Aorta (tissue), 5 donors: ENCODE measurements at regions not wholly inside any gene's neighbourhood (a gene's known extent, or its start where the extent isn't known, plus 50 kb on each side); places are given as distances from the start of the nearest gene placed in this dataset.

Source experiments
- ATAC-seq: fragments of 200-7000 bp; cut with Tn5 transposase; one replicate; pipeline ENCODE4 v1.9.1; 2022; ENCODE audit warnings: moderate library complexity; ENCODE audit not compliant: low FRiP score
- DNase-seq, 2 donors: peaks; one replicate each; pipeline ENCODE4 v3.0.0-alpha.2; 2020
- H3K27ac ChIP-seq, 2 donors: one replicate each; pipeline ENCODE4 v1.5.1; 2013; ENCODE audit warnings: low read length in 2 of 2, mild to moderate bottlenecking in 2 of 2, moderate library complexity in 2 of 2, control low read depth in 1 of 2, inconsistent platforms in 1 of 2, low read depth in 1 of 2
- H3K27me3 ChIP-seq, 2 donors: one replicate each; pipeline ENCODE4 v1.6.1; 2013; ENCODE audit warnings: control low read depth in 1 of 2, low read length in 1 of 2, mild to moderate bottlenecking in 1 of 2, moderate library complexity in 1 of 2; ENCODE audit not compliant: insufficient read depth in 2 of 2, control insufficient read depth in 1 of 2
- H3K36me3 ChIP-seq, 2 donors: one replicate each; pipeline ENCODE4 v1.6.1; 2013; ENCODE audit warnings: control low read depth in 1 of 2, low read length in 1 of 2, mild to moderate bottlenecking in 1 of 2; ENCODE audit not compliant: insufficient read depth in 2 of 2, control insufficient read depth in 1 of 2
- H3K4me1 ChIP-seq, 2 donors: one replicate each; pipeline ENCODE4 v1.6.1; 2013; ENCODE audit warnings: low read length in 2 of 2, control low read depth in 1 of 2, mild to moderate bottlenecking in 1 of 2, moderate library complexity in 1 of 2; ENCODE audit not compliant: insufficient read depth in 2 of 2, control insufficient read depth in 1 of 2
- H3K4me3 ChIP-seq, 2 donors: one replicate each; pipeline ENCODE4 v1.5.1; 2013; ENCODE audit warnings: low read length in 2 of 2, control low read depth in 1 of 2, mild to moderate bottlenecking in 1 of 2
- H3K9me3 ChIP-seq: one replicate; pipeline ENCODE4 v1.6.1; 2013; ENCODE audit warnings: mild to moderate bottlenecking, low read length; ENCODE audit not compliant: control insufficient read depth
- WGBS, 2 donors: extraction: QIAGEN DNeasy Blood & Tissue Kit; methylation state at CpG; one replicate each; pipeline ENCODE4 v1.1.7; 2013; 5-methylcytosine and 5-hydroxymethylcytosine counted together
- intact Hi-C, 2 donors: fragments of 100-400 bp; cut with DNase I; formaldehyde crosslinking; loops; one replicate each; pipeline versions ENCODE4 v1.14.2 to v1.15.0; 2022
- donor health status: healthy with polysubstance abuse.
- donor health status: Bipolar disorder and iron deficiency.
- donor health status: DM: no; HTN: no; CAD: no.
- donor health status: DM: no; HTN: no; CAD: no.
- donor health status: DM: yes; HTN: yes; CAD: no.

GRCh38 chr6:14739827-14740226, 506.0 kb upstream of the JARID2 start:
- Histone ChIP-seq H3K4me1 (no peaks in the 10 kb centered on the region), H3K27ac (no peak overlapping the region), H3K27me3 (no peaks in the 10 kb centered on the region), H3K4me3 (no peak overlapping the region), H3K36me3 (no peaks in the 10 kb centered on the region), H3K9me3 (no peaks in the 10 kb centered on the region)
- intact Hi-C loops, result no loop called here
- WGBS, 2 donors, result 76 to 83% methylated on average over 7 of the region's 7 CpGs
- ATAC-seq, result no peak
- DNase-seq, result no peak

DNA sequence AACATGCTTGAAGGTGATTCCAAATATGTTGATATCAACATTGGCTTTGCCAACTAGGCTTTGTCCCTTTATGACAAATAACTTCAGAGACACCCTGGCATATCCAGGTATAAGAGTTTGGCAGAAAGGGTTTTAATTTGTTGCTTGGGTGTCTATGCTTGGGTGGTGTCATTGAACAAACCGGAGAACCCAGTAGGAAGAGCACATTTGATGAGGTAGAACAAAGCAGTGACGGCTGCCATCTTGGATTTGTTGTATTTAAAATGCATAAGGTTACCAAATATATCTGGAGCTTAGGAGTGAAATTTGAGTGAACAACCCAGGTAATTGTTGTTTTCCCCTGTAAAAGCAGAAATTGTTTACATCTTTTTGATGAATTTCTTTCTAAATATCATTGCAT, 503.7 kb upstream of the JARID2 start:
- Histone ChIP-seq H3K36me3 (no peaks in the 10 kb centered on the region), H3K9me3 (no peaks in the 10 kb centered on the region)

GRCh38 chr6:14742680-14743079, 503.2 kb upstream of the JARID2 start:
- 89 to 93% methylated on average over 5 of the region's 5 CpGs for WGBS, 2 donors
- ATAC-seq (no peak), DNase-seq (no peak)
- H3K9me3 ChIP-seq, result no peaks in the 10 kb centered on the region
- no peak overlapping the region for H3K27ac ChIP-seq
- no peak overlapping the region for H3K4me3 ChIP-seq
- no peaks in the 10 kb centered on the region for H3K36me3 ChIP-seq
- no peaks in the 10 kb centered on the region for H3K27me3 ChIP-seq
- intact Hi-C loops, result no loop called here
- no peaks in the 10 kb centered on the region for H3K4me1 ChIP-seq

More for the DNA sequence above, 503.7 kb upstream of the JARID2 start:
- Histone ChIP-seq H3K27me3 (no peaks in the 10 kb centered on the region), H3K4me1 (no peaks in the 10 kb centered on the region), H3K27ac (no peak overlapping the region), H3K4me3 (no peak overlapping the region)
- WGBS, 2 donors, result 90 to 96% methylated on average over 2 of the region's 2 CpGs
- DNase-seq (no peak), ATAC-seq (no peak)
- intact Hi-C loops, result no loop called here

GRCh38 chr6:14743144-14743473, 502.8 kb upstream of the JARID2 start:
- H3K27ac ChIP-seq, result no peak overlapping the region
- H3K9me3 ChIP-seq, result no peaks in the 10 kb centered on the region
- no peaks in the 10 kb centered on the region for H3K36me3 ChIP-seq
- intact Hi-C loops, result no loop called here
- H3K4me3 ChIP-seq, result no peak overlapping the region
- no peak for ATAC-seq
- no peaks in the 10 kb centered on the region for H3K27me3 ChIP-seq
- DNase-seq, result no peak
- WGBS, 2 donors, result 85 to 93% methylated on average over 2 of the region's 2 CpGs
- H3K4me1 ChIP-seq, result no peaks in the 10 kb centered on the region

GRCh38 chr6:14743474-14744211, 502.2 kb upstream of the JARID2 start:
- Histone ChIP-seq H3K9me3 (no peaks in the 10 kb centered on the region), H3K4me1 (no peaks in the 10 kb centered on the region), H3K27ac (no peak overlapping the region), H3K36me3 (no peaks in the 10 kb centered on the region), H3K4me3 (no peak overlapping the region), H3K27me3 (no peaks in the 10 kb centered on the region)
- DNase-seq (peak; percentile 61 to 76), ATAC-seq (no peak)
- intact Hi-C loops, result no loop called here
- whole genome bisulfite sequencing, 2 donors, result 70 to 74% methylated on average over 7 of the region's 7 CpGs

DNA sequence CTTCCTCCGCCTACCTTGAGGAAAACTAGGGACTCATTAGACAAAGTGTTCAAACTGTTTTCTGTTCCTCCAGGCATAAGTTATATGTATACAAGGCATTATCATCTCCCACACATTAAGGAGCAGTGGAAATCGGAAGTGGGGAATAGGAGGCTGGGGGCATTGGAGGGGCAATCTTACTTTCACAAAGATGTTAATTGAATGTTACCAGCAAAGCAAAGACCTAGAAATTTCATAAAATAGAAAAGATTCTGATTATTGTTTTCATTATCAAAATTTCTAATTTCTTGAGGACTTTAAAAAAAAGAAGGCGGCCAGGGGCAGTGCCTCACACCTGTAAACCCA, 501.7 kb upstream of the JARID2 start:
- Histone ChIP-seq H3K36me3 (no peaks in the 10 kb centered on the region), H3K4me3 (no peak overlapping the region), H3K27ac (no peak overlapping the region), H3K4me1 (no peaks in the 10 kb centered on the region), H3K27me3 (no peaks in the 10 kb centered on the region), H3K9me3 (no peaks in the 10 kb centered on the region)
- 97 to 99% methylated on average over 3 of the region's 3 CpGs for WGBS, 2 donors
- ATAC-seq (no peak), DNase-seq (no peak)
- intact Hi-C loops, result no loop called here

DNA sequence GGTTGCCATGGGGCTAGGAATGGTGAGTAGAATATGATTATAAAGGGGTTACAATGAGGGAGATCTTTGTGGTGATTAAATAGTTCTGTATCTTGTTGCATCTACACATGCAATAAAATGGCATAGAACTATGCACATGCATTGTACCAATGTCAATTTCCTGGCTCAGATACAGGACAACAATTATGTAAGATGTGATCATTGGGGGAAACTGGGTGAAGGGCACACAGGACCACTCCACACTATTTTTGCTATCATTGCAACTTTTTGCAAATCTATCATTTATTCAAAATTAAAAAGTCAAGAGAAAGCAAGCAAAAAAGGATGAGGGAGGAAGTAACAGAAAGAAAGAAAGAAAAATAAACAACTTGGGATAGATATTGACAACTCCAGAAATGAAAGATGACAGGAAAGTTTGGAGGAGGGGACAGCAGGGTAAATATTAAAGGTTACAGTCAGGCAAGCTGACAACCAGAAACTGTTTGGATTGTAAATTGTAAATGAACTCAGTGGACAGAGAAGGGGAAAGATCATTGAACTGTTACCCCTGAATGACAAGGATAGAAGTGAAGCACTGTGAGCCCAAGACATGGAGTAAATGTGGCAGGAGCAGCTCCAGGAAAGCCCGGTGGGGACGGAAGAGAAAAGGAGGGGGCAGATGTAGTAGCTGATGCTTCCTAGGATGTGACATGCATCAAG, 499.6 kb upstream of the JARID2 start:
- Histone ChIP-seq H3K27me3 (no peaks in the 10 kb centered on the region), H3K36me3 (no peaks in the 10 kb centered on the region), H3K4me1 (no peaks in the 10 kb centered on the region), H3K9me3 (no peaks in the 10 kb centered on the region), H3K27ac (no peak overlapping the region), H3K4me3 (no peak overlapping the region)
- 58 to 67% methylated on average over 2 of the region's 2 CpGs for WGBS, 2 donors
- ATAC-seq, result no peak
- no peak for DNase-seq
- intact Hi-C loops, result no loop called here

- no peak for DNase-seq
- no peaks in the 10 kb centered on the region for H3K9me3 ChIP-seq
- WGBS, 2 donors, result 40 to 51% methylated on average over 3 of the region's 3 CpGs
These were observed 497.9 kb upstream of the JARID2 start for GRCh38 chr6:14747881-14748520.

DNA sequence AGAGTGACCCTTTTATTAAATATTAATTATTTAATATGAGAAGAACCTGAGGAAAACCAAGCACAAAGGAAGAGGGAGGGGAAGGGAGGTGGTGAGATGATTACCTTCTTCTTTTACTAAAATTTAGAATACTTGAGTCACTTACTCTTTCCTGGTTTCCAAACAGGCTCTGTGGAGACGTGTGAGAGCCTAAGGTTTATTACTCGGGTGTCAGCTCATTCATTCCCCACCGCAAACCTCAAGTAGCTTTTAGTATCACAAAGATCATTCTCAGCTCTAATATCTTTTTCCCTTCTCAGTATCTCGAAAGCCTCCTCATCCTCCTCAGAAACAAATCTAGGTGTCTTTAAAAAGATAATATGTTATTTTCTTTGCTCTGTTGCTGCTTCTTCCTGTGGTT, 497.2 kb upstream of the JARID2 start:
- WGBS, 2 donors, result 63 to 68% methylated on average over 4 of the region's 4 CpGs
- Histone ChIP-seq H3K27me3 (no peaks in the 10 kb centered on the region), H3K36me3 (no peaks in the 10 kb centered on the region), H3K27ac (no peak overlapping the region), H3K4me1 (no peaks in the 10 kb centered on the region), H3K9me3 (no peaks in the 10 kb centered on the region), H3K4me3 (no peak overlapping the region)
- intact Hi-C loops, result no loop called here
- no peak for ATAC-seq
- DNase-seq, result no peak

More at GRCh38 chr6:14747881-14748520, 497.9 kb upstream of the JARID2 start:
- H3K27me3 ChIP-seq, result no peaks in the 10 kb centered on the region
- H3K4me3 ChIP-seq, result no peak overlapping the region
- no peaks in the 10 kb centered on the region for H3K4me1 ChIP-seq
- no peak overlapping the region for H3K27ac ChIP-seq
- intact Hi-C loops, result no loop called here
- no peaks in the 10 kb centered on the region for H3K36me3 ChIP-seq
- no peak for ATAC-seq
